ENCODE measurements at regions not wholly inside any gene's neighbourhood (a gene's known extent, or its start where the extent isn't known, plus 50 kb on each side); places are given as distances from the start of the nearest gene placed in this dataset.

DNA sequence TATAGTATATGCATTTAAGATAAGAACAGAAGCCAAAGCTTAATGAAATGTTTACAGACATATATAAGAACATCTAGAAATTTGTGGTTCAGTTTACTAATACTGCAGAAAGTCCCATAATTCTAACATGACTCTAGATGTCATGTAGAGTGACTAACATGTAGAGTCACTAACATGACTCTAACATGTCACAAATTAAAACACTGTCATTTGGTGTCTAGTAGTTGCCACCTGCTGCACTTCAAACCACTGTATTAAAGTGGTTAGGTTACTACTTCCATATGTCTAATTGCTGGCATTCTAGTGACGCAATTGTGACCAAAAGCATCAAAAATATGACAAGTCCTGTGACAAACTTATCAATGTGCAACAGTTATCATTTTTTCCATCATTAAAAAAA is 100.2 kb upstream of the WDR75 start:
- TF ChIP-seq, protein P1, sequence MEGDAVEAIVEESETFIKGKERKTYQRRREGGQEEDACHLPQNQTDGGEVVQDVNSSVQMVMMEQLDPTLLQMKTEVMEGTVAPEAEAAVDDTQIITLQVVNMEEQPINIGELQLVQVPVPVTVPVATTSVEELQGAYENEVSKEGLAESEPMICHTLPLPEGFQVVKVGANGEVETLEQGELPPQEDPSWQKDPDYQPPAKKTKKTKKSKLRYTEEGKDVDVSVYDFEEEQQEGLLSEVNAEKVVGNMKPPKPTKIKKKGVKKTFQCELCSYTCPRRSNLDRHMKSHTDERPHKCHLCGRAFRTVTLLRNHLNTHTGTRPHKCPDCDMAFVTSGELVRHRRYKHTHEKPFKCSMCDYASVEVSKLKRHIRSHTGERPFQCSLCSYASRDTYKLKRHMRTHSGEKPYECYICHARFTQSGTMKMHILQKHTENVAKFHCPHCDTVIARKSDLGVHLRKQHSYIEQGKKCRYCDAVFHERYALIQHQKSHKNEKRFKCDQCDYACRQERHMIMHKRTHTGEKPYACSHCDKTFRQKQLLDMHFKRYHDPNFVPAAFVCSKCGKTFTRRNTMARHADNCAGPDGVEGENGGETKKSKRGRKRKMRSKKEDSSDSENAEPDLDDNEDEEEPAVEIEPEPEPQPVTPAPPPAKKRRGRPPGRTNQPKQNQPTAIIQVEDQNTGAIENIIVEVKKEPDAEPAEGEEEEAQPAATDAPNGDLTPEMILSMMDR (IDR thresholded peaks at IDR 0.05) = no peak
- no peak for TF ChIP-seq POLR2A (IDR thresholded peaks at IDR 0.05)
